GM13976 (cell line): ENCODE measurements at regions not wholly inside any gene's neighbourhood (a gene's known extent, or its start where the extent isn't known, plus 50 kb on each side); places are given as distances from the start of the nearest gene placed in this dataset.

ENCODE experiments used
- DNase-seq: peaks from one replicate; pipeline ENCODE4 v3.0.0; 2012; ENCODE audit warnings: low spot score
- CTCF ChIP-seq: IDR thresholded peaks from 2 replicates; pipeline ENCODE4 v1.5.1; 2012; ENCODE audit warnings: borderline replicate concordance, mild to moderate bottlenecking; ENCODE audit not compliant: insufficient read depth; ENCODE audit errors: extremely low read depth, missing control alignments, control extremely low read depth
- in situ Hi-C: fragments of 300-500 bp; cut with MboI; formaldehyde crosslinking; loops from one replicate; pipeline ENCODE4 v1.12.0; 2022; ENCODE audit warnings: low sequenced_read_pairs, mixed read lengths, inconsistent platforms; ENCODE audit not compliant: unreplicated experiment

- no peak for TF ChIP-seq CTCF
- in situ Hi-C loops: no loop called here
- DNase-seq: no peak
Observed at GRCh38 chr11:27279460-27279859, 83.6 kb downstream of the CCDC34 start.

GRCh38 chr11:27277843-27278242, 85.2 kb downstream of the CCDC34 start:
- in situ Hi-C loops: no loop called here
- no peak for DNase-seq
- no peak for TF ChIP-seq CTCF

GRCh38 chr11:27276141-27276540, 86.9 kb downstream of the CCDC34 start:
- DNase-seq: no peak
- in situ Hi-C loops: no loop called here
- TF ChIP-seq CTCF: no peak

GRCh38 chr11:27274854-27275395, 88.1 kb downstream of the CCDC34 start:
- in situ Hi-C loops: no loop called here
- DNase-seq: no peak
- TF ChIP-seq CTCF: no peak

GRCh38 chr11:27266125-27266524, 96.9 kb downstream of the CCDC34 start:
- no peak for DNase-seq
- in situ Hi-C loops: no loop called here
- no peak for TF ChIP-seq CTCF

- DNase-seq: no peak
- TF ChIP-seq CTCF: no peak
- in situ Hi-C loops: no loop called here
Observed at GRCh38 chr11:27263986-27264385, 99.0 kb downstream of the CCDC34 start.

GRCh38 chr11:27263046-27263445, 100.0 kb downstream of the CCDC34 start:
- no peak for DNase-seq
- TF ChIP-seq CTCF: no peak
- in situ Hi-C loops: no loop called here
